Spleen (tissue), 11 donors: ENCODE measurements at regions not wholly inside any gene's neighbourhood (a gene's known extent, or its start where the extent isn't known, plus 50 kb on each side); places are given as distances from the start of the nearest gene placed in this dataset.

Source experiments
- DNase-seq: peaks from one replicate; pipeline ENCODE4 v3.0.0-alpha.2; 2020
- H3K27ac ChIP-seq, 8 donors: fragments of 200-600 bp; sonication (generic) in 7 of 8; 1 replicate in 4 of 8; 2 replicates in 4 of 8; pipeline versions ENCODE4 v1.5.0 to v1.8.0; 2016 to 2021; ENCODE audit warnings: inconsistent platforms in 4 of 8, mild to moderate bottlenecking in 4 of 8, moderate library complexity in 1 of 8
- H3K27me3 ChIP-seq, 7 donors: fragments of 200-600 bp; sonication (generic) in 6 of 7; replicated peaks in 1 of 7; 1 replicate in 4 of 7; 2 replicates in 3 of 7; pipeline versions ENCODE4 v1.5.0 to v1.8.0; 2016 to 2021; ENCODE audit warnings: inconsistent platforms in 3 of 7, mild to moderate bottlenecking in 1 of 7
- H3K36me3 ChIP-seq, 6 donors: fragments of 200-600 bp; sonication (generic) in 5 of 6; 1 replicate in 4 of 6; 2 replicates in 2 of 6; pipeline versions ENCODE4 v1.5.0 to v1.8.0; 2016 to 2021; ENCODE audit warnings: inconsistent platforms in 2 of 6
- H3K4me1 ChIP-seq, 6 donors: fragments of 200-600 bp; sonication (generic) in 5 of 6; 1 replicate in 3 of 6; 2 replicates in 3 of 6; pipeline versions ENCODE4 v1.5.0 to v1.8.0; 2016 to 2021; ENCODE audit warnings: inconsistent platforms in 3 of 6
- H3K4me3 ChIP-seq, 8 donors: fragments of 200-600 bp; sonication (generic) in 7 of 8; 1 replicate in 4 of 8; 2 replicates in 4 of 8; pipeline versions ENCODE4 v1.5.0 to v1.8.0; 2016 to 2021; ENCODE audit warnings: inconsistent platforms in 4 of 8, mild to moderate bottlenecking in 4 of 8, moderate library complexity in 2 of 8
- H3K9me3 ChIP-seq, 8 donors: fragments of 200-600 bp; sonication (generic) in 7 of 8; 1 replicate in 4 of 8; 2 replicates in 4 of 8; pipeline versions ENCODE4 v1.5.0 to v1.8.0; 2016 to 2021; ENCODE audit warnings: inconsistent platforms in 4 of 8
- POLR2A ChIP-seq, 3 donors: fragments of 450-650 bp; IDR thresholded peaks; one replicate each; pipeline ENCODE4 v1.5.1; 2017; ENCODE audit warnings: antibody characterized with exemption in 3 of 3, mild to moderate bottlenecking in 1 of 3
- POLR2AphosphoS5 ChIP-seq, 3 donors: sonication (generic); formaldehyde crosslinking; IDR thresholded peaks; one replicate each; pipeline ENCODE4 v1.5.1; 2017; ENCODE audit warnings: antibody characterized with exemption in 3 of 3
- WGBS, 5 donors: extraction: QIAGEN DNeasy Blood & Tissue Kit in 3 of 5; methylation state at CpG; one replicate each; pipeline versions ENCODE4 v1.1.5 to v1.1.7; 2013 to 2018; 5-methylcytosine and 5-hydroxymethylcytosine counted together
- intact Hi-C: fragments of 100-400 bp; cut with DNase I; formaldehyde crosslinking; loops from one replicate; pipeline ENCODE4 v1.15.0; 2023; ENCODE audit warnings: low total_unique reads
- TF ChIP-seq, protein P1 (sequence below), 11 experiments: fragments of 200-600 bp in 7 of 11; fragments of 450-650 bp in 4 of 11; sonication (generic) in 4 of 11; IDR thresholded peaks in 8 of 11; conservative IDR thresholded peaks in 3 of 11; 1 replicate in 7 of 11; 2 replicates in 4 of 11; pipeline versions ENCODE4 v1.4.0 to v1.8.0; 2016 to 2021; ENCODE audit warnings: antibody characterized with exemption in 11 of 11, inconsistent platforms in 4 of 11, mild to moderate bottlenecking in 1 of 11
- donor health status: healthy with polysubstance abuse.
- donor health status: DM: no; HTN: no; CAD: no; lungs with moderate emphysema.
- donor health status: DM: no; HTN: no; CAD: no.
- donor health status: Bipolar disorder and iron deficiency.
- donor health status: healthy.
- donor health status: DM: no; HTN: no; CAD: no.
- donor health status: DM: yes; HTN: yes; CAD: no.

DNA sequence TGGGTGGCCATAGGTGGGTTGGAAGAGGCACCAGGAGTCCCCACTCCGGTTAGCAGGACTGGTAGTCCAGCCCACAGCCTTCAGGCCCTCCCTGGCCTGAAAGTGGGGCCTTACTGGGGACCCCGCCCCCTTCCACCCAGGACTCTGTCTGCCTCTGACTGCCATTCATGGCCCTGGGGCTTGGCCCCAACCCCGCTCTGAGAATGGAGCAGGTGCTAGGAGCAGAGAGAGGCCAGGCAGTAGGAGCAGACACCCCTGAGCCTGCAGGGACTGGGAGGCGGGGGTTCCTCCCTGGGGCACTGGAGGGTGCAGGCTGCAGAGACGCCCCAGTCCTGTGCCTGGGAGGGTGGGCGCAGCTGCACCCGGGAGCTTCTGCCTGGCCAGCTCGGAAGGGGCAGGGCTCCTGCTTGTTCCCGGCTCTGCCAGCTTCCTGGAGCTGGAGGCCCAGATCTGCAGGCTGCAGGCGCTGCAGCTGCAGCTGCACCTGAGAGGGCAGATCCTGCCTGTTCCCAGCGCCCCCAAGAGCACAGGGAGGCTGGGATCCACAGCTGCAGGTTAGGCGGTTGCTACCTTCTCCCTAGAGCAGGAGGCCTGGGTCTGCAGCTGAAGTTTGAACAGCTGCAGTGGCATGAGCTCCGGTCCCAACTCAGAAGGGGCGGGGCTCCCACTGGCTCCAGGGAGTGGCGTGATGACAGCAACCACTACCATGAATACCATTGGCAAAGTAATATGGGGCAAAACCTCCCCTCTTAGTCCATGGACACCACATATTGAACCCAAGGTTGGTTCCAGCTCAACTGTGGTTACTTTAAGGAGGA lies 194.7 kb downstream of the SQOR start:
- H3K4me3 ChIP-seq, result no peak overlapping the region
- 61 to 91% (median 84%) methylated on average over 3 to 15 of the region's 15 CpGs for WGBS, 5 donors
- no peaks in the 10 kb centered on the region for H3K36me3 ChIP-seq
- no peak overlapping the region for H3K27ac ChIP-seq
- no peaks in the 10 kb centered on the region for H3K27me3 ChIP-seq
- peaks cover 0 to 3% (median 0%) of the 10 kb centered on the region in 8 donors for H3K9me3 ChIP-seq
- TF ChIP-seq, protein P1, sequence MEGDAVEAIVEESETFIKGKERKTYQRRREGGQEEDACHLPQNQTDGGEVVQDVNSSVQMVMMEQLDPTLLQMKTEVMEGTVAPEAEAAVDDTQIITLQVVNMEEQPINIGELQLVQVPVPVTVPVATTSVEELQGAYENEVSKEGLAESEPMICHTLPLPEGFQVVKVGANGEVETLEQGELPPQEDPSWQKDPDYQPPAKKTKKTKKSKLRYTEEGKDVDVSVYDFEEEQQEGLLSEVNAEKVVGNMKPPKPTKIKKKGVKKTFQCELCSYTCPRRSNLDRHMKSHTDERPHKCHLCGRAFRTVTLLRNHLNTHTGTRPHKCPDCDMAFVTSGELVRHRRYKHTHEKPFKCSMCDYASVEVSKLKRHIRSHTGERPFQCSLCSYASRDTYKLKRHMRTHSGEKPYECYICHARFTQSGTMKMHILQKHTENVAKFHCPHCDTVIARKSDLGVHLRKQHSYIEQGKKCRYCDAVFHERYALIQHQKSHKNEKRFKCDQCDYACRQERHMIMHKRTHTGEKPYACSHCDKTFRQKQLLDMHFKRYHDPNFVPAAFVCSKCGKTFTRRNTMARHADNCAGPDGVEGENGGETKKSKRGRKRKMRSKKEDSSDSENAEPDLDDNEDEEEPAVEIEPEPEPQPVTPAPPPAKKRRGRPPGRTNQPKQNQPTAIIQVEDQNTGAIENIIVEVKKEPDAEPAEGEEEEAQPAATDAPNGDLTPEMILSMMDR (IDR thresholded peaks at IDR 0.05 in 8 of 11, conservative IDR thresholded peaks at IDR 0.05 in 3 of 11), result no peak
- TF ChIP-seq POLR2A (IDR thresholded peaks at IDR 0.05) (no peak), POLR2AphosphoS5 (IDR thresholded peaks at IDR 0.05) (no peak)
- DNase-seq, result no peak
- H3K4me1 ChIP-seq, result no peaks in the 10 kb centered on the region
- intact Hi-C loops, result no loop called here

DNA sequence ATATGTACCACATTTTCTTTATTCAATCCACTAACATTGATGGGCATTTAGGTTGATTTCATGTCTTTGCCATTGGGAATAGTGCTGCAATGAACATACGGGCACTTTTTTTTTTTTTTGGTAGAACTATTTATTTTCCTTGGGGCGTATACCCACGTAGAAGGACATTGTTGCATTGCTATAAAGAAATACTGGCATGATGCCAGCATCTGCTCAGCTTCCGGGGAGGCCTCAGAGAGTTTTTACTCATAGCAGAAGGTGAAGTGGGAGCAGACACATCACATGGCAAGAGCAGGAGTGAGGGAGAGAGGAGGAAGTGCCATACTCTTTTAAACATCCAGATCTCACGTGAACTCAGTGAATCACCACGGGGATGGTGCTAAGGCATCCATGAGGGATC lies 197.0 kb downstream of the SQOR start:
- Histone ChIP-seq H3K27ac (no peak overlapping the region), H3K9me3 (peaks cover 0 to 3% (median 0%) of the 10 kb centered on the region in 8 donors), H3K36me3 (no peaks in the 10 kb centered on the region), H3K27me3 (no peaks in the 10 kb centered on the region), H3K4me1 (no peaks in the 10 kb centered on the region), H3K4me3 (no peak overlapping the region)
- WGBS, 5 donors, result 60 to 67% (median 62%) methylated on average over 6 of the region's 6 CpGs
- no peak for TF ChIP-seq POLR2AphosphoS5 (IDR thresholded peaks at IDR 0.05)
- TF ChIP-seq, protein P1 (IDR thresholded peaks at IDR 0.05 in 8 of 11, conservative IDR thresholded peaks at IDR 0.05 in 3 of 11), result no peak
- no peak for DNase-seq
- intact Hi-C loops, result no loop called here

DNA sequence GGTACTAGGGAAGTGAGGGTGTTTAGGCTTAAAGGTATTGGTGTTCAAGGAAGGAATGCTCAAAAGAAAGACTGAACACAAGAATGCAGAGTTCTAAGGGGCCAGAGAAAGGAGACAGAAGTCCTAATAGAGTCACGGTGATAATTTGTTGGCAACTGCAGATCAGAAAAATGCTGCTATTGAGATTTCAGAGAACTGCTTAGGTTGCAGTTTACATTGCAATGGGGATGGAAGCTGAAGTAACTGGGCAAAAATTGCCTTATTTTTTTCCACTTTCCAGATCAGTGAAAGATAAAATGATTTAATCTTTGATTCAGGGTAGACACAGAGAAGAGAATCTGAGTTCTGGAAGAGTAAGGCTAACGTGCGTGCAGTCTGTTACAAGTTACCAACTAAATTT lies 199.8 kb downstream of the SQOR start:
- no peak for DNase-seq
- no peak overlapping the region for H3K27ac ChIP-seq
- WGBS, 5 donors, result 85 to 93% (median 90%) methylated on average over 3 of the region's 3 CpGs
- no peaks in the 10 kb centered on the region for H3K4me1 ChIP-seq
- H3K4me3 ChIP-seq, result no peak overlapping the region
- H3K9me3 ChIP-seq, result peaks cover 0 to 3% (median 0%) of the 10 kb centered on the region in 8 donors
- no peaks in the 10 kb centered on the region for H3K27me3 ChIP-seq
- intact Hi-C loops, result no loop called here
- no peaks in the 10 kb centered on the region for H3K36me3 ChIP-seq
- TF ChIP-seq POLR2AphosphoS5 (IDR thresholded peaks at IDR 0.05) (no peak), POLR2A (IDR thresholded peaks at IDR 0.05) (no peak)
- TF ChIP-seq, protein P1 (IDR thresholded peaks at IDR 0.05 in 8 of 11, conservative IDR thresholded peaks at IDR 0.05 in 3 of 11), result no peak

DNA sequence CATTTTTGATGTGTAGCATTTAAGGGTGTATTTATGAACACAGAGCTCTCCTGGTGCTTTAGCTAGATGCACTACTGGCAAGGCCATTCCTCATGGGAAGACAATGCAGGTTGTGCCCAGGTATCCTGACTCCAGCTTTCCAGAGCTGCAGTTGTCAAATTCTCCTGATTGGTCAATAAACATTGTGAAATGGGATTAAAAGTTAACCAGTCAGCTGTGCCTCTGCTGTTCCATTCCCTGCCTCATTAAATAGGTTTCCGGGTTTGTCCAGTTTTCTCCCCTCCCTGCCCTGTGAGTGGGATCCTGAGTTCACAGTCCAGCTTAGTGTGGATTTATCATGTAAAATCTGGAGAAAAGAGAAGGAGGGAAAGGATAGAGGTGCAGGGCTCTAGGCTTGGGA lies 207.3 kb downstream of the SQOR start:
- TF ChIP-seq, protein P1 (IDR thresholded peaks at IDR 0.05 in 8 of 11, conservative IDR thresholded peaks at IDR 0.05 in 3 of 11), result no peak
- TF ChIP-seq POLR2AphosphoS5 (IDR thresholded peaks at IDR 0.05) (no peak), POLR2A (IDR thresholded peaks at IDR 0.05) (no peak)
- Histone ChIP-seq H3K4me3 (no peak overlapping the region), H3K27me3 (peaks cover 0 to 21% (median 0%) of the 10 kb centered on the region in 7 donors), H3K36me3 (no peaks in the 10 kb centered on the region), H3K4me1 (no peaks in the 10 kb centered on the region), H3K27ac (no peak overlapping the region), H3K9me3 (no peaks in the 10 kb centered on the region)
- intact Hi-C loops, result no loop called here
- no peak for DNase-seq
- 79 to 96% (median 88%) methylated on average over 1 of the region's 1 CpG for WGBS, 5 donors
